Activated CD8-positive, alpha-beta memory T cell treated with anti-CD3 and anti-CD28 coated beads, Interleukin-2, amount 10 ng/mL, durations not matched to agents 7 days and 5 days (primary cell): ENCODE measurements at regions not wholly inside any gene's neighbourhood (a gene's known extent, or its start where the extent isn't known, plus 50 kb on each side); places are given as distances from the start of the nearest gene placed in this dataset.

ENCODE experiments used
- ATAC-seq: fragments of 150-1000 bp; cut with Tn5 transposase; one replicate; pipeline ENCODE4 v1.10.0; 2021; ENCODE audit warnings: moderate library complexity
- CTCF ChIA-PET: fragments of 350-600 bp; sonication (Branson Sonifier 250); formaldehyde crosslinking; loops from one replicate; lab custom pipeline; 2021; ENCODE audit warnings: antibody characterized with exemption; lab: Charles Lee
- DNase-seq: peaks from one replicate; pipeline ENCODE4 v3.0.0-alpha.2; 2020
- H3K27ac Mint-ChIP-seq: one replicate; pipeline ENCODE4 v1.8.0; 2021; ENCODE audit warnings: mild to moderate bottlenecking, mixed read lengths
- H3K27me3 Mint-ChIP-seq: one replicate; pipeline ENCODE4 v1.8.0; 2021; ENCODE audit warnings: mixed read lengths
- H3K36me3 Mint-ChIP-seq: one replicate; pipeline ENCODE4 v1.8.0; 2021; ENCODE audit warnings: mild to moderate bottlenecking, mixed read lengths
- H3K4me1 Mint-ChIP-seq: one replicate; pipeline ENCODE4 v1.8.0; 2021; ENCODE audit warnings: mixed read lengths
- H3K4me3 Mint-ChIP-seq: one replicate; pipeline ENCODE4 v1.8.0; 2021; ENCODE audit warnings: mild to moderate bottlenecking, moderate library complexity, mixed read lengths
- H3K9me3 Mint-ChIP-seq: one replicate; pipeline ENCODE4 v1.8.0; 2022; ENCODE audit warnings: low read depth, mixed read lengths

DNA sequence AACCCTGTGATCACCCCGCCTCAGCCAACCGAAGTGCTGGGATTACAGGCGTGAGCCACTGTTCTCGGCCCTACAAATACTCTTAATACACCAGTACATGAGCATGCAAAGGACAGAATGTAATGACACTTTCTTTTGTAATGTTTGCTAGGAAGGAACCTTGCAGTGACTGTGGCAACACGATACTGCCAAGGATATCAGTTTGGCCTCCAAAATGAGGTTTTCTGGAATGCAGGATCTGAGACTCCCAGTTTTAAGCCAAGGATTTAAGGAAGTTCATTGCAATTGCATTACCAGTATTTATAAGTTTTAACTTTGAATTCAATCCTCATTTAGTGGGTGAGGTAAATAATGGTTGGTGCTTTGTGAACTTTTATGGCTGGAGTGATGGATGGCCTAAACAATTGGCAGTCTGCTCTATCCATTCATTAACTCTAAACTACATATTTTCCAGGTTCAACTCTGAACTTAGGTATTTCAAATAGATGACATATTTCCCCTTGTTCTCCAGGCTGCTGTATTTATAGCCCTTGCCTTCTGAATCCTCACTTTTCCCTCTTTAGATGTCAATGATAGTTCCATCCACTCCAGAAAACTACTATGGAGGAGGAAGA lies 330.3 kb downstream of the C11orf87 start:
- no peak overlapping the region for H3K27ac Mint-ChIP-seq
- no peaks in the 10 kb centered on the region for H3K27me3 Mint-ChIP-seq
- CTCF ChIA-PET: no interaction called here
- H3K9me3 Mint-ChIP-seq: no peaks in the 10 kb centered on the region
- no peak overlapping the region for H3K4me3 Mint-ChIP-seq
- ATAC-seq: no peak
- DNase-seq: no peak
- no peaks in the 10 kb centered on the region for H3K4me1 Mint-ChIP-seq
- no peaks in the 10 kb centered on the region for H3K36me3 Mint-ChIP-seq

- DNase-seq (no peak), ATAC-seq (no peak)
- Mint-ChIP-seq H3K27me3 (no peaks in the 10 kb centered on the region), H3K9me3 (no peaks in the 10 kb centered on the region), H3K36me3 (no peaks in the 10 kb centered on the region), H3K4me1 (no peaks in the 10 kb centered on the region), H3K27ac (no peak overlapping the region), H3K4me3 (no peak overlapping the region)
- CTCF ChIA-PET: no interaction called here
Observed at GRCh38 chr11:109756521-109756920, 334.5 kb downstream of the C11orf87 start.

GRCh38 chr11:109756951-109757350 lies 335.0 kb downstream of the C11orf87 start:
- no peak for DNase-seq
- Mint-ChIP-seq H3K27ac (no peak overlapping the region), H3K4me3 (no peak overlapping the region), H3K9me3 (no peaks in the 10 kb centered on the region), H3K27me3 (no peaks in the 10 kb centered on the region), H3K4me1 (no peaks in the 10 kb centered on the region), H3K36me3 (no peaks in the 10 kb centered on the region)
- CTCF ChIA-PET: no interaction called here
- no peak for ATAC-seq

- ATAC-seq (no peak), DNase-seq (no peak)
- Mint-ChIP-seq H3K4me3 (no peak overlapping the region), H3K36me3 (no peaks in the 10 kb centered on the region), H3K9me3 (no peaks in the 10 kb centered on the region), H3K4me1 (no peaks in the 10 kb centered on the region), H3K27ac (no peak overlapping the region), H3K27me3 (no peaks in the 10 kb centered on the region)
- CTCF ChIA-PET: no interaction called here
Observed at GRCh38 chr11:109762546-109762945, 330.6 kb upstream of the ZC3H12C start.

GRCh38 chr11:109765709-109766311 lies 327.4 kb upstream of the ZC3H12C start:
- CTCF ChIA-PET: no interaction called here
- DNase-seq (no peak), ATAC-seq (no peak)
- Mint-ChIP-seq H3K27me3 (no peaks in the 10 kb centered on the region), H3K4me1 (no peaks in the 10 kb centered on the region), H3K27ac (no peak overlapping the region), H3K9me3 (no peaks in the 10 kb centered on the region), H3K4me3 (no peak overlapping the region), H3K36me3 (no peaks in the 10 kb centered on the region)

DNA sequence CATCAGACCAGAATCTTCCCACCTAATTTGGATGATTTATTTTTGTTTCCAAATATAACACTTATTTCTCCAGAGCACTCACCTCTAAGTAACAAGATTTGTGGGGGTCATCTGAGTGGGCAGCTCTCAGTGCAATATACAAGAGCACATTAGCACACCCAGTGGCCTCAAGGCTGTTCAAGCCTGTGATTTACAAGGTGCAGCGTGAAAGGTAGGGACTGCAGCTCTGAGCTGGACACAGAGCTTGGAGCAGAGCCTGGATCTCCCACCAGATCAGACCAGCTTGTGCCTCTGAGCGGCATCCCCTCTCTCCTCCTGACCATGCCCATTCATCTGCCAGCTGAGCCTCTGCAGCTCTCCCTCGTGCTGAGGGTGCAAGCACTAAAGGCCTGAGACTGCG lies 323.3 kb upstream of the ZC3H12C start:
- H3K4me1 Mint-ChIP-seq: no peaks in the 10 kb centered on the region
- no peaks in the 10 kb centered on the region for H3K9me3 Mint-ChIP-seq
- no peaks in the 10 kb centered on the region for H3K36me3 Mint-ChIP-seq
- no peak overlapping the region for H3K4me3 Mint-ChIP-seq
- no peak for ATAC-seq
- CTCF ChIA-PET: no interaction called here
- no peak overlapping the region for H3K27ac Mint-ChIP-seq
- no peaks in the 10 kb centered on the region for H3K27me3 Mint-ChIP-seq
- DNase-seq: no peak

DNA sequence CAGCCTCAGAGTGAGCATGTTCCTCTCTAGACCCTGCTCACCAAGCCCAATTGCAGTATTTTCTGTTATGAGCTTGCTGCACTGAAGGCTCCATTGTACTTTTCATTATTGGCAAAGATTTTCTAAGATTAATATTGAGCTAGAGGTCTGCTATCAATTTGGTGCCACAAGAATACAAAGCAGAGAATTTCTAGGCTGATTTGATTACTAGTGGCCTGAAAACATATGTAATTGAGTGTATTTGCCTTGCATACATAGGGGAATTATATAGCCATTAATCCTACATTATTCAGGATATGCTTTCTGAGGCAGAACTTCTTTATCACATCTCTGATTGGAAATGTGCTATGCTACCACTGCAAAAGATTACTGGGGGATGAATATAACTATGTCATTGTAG lies 322.9 kb upstream of the ZC3H12C start:
- H3K9me3 Mint-ChIP-seq: no peaks in the 10 kb centered on the region
- DNase-seq (no peak), ATAC-seq (no peak)
- H3K27me3 Mint-ChIP-seq: no peaks in the 10 kb centered on the region
- no peaks in the 10 kb centered on the region for H3K36me3 Mint-ChIP-seq
- CTCF ChIA-PET: no interaction called here
- H3K27ac Mint-ChIP-seq: no peak overlapping the region
- no peak overlapping the region for H3K4me3 Mint-ChIP-seq
- H3K4me1 Mint-ChIP-seq: no peaks in the 10 kb centered on the region

- no peaks in the 10 kb centered on the region for H3K9me3 Mint-ChIP-seq
- CTCF ChIA-PET: no interaction called here
- ATAC-seq (no peak), DNase-seq (no peak)
- no peaks in the 10 kb centered on the region for H3K27me3 Mint-ChIP-seq
- no peaks in the 10 kb centered on the region for H3K36me3 Mint-ChIP-seq
- no peak overlapping the region for H3K27ac Mint-ChIP-seq
- no peaks in the 10 kb centered on the region for H3K4me1 Mint-ChIP-seq
- no peak overlapping the region for H3K4me3 Mint-ChIP-seq
Observed at GRCh38 chr11:109772892-109773291, 320.3 kb upstream of the ZC3H12C start.

DNA sequence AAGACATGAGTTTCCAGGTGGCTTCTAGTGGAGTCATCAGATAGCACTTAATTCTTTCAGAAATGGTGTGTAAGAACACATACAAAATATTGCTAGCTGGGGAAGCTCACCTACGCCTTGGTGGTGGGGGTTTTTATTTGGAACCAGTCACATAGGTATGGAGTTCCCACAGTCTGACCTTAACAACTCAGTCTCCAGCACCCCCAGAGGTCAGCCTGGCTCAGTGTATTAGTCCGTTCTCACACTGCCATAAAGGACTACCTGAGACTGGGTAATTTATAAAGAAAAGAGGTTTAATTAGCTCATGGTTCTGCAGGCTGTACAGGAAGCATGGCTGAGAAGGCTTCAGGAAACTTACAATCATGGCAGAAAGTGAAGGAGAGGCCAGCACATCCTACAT lies 317.5 kb upstream of the ZC3H12C start:
- H3K9me3 Mint-ChIP-seq: no peaks in the 10 kb centered on the region
- ATAC-seq (no peak), DNase-seq (no peak)
- no peaks in the 10 kb centered on the region for H3K36me3 Mint-ChIP-seq
- no peak overlapping the region for H3K4me3 Mint-ChIP-seq
- CTCF ChIA-PET: no interaction called here
- H3K27ac Mint-ChIP-seq: no peak overlapping the region
- no peaks in the 10 kb centered on the region for H3K27me3 Mint-ChIP-seq
- no peaks in the 10 kb centered on the region for H3K4me1 Mint-ChIP-seq

GRCh38 chr11:109783014-109783413 lies 310.2 kb upstream of the ZC3H12C start:
- ATAC-seq (no peak), DNase-seq (no peak)
- Mint-ChIP-seq H3K27ac (no peak overlapping the region), H3K27me3 (no peaks in the 10 kb centered on the region), H3K9me3 (no peaks in the 10 kb centered on the region), H3K4me1 (no peaks in the 10 kb centered on the region), H3K4me3 (no peak overlapping the region), H3K36me3 (no peaks in the 10 kb centered on the region)
- CTCF ChIA-PET: no interaction called here

DNA sequence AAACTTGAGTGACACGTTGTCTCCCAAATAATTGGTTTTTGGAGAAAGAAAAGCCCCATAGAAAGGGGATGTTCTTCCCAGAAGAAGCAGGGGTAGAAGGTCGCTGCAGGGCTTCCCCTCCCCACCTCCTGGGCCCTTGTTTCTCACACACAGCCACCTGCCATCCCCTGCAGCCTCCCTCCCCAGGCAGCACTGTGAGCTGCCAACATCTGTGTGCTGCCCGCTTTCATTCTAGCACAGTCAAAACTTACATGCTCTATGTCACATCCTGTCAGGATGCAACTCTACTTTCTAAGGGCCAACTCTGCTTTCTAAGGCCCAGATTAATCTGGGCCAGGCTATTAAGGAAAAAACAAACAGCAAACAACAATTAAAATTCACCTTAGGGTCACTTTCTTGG lies 309.4 kb upstream of the ZC3H12C start:
- H3K9me3 Mint-ChIP-seq: no peaks in the 10 kb centered on the region
- no peak overlapping the region for H3K4me3 Mint-ChIP-seq
- no peak for ATAC-seq
- H3K27ac Mint-ChIP-seq: no peak overlapping the region
- no peak for DNase-seq
- H3K27me3 Mint-ChIP-seq: no peaks in the 10 kb centered on the region
- no peaks in the 10 kb centered on the region for H3K4me1 Mint-ChIP-seq
- H3K36me3 Mint-ChIP-seq: no peaks in the 10 kb centered on the region
- CTCF ChIA-PET: no interaction called here

- Mint-ChIP-seq H3K36me3 (no peaks in the 10 kb centered on the region), H3K27ac (no peak overlapping the region), H3K4me1 (no peaks in the 10 kb centered on the region), H3K4me3 (no peak overlapping the region), H3K27me3 (no peaks in the 10 kb centered on the region), H3K9me3 (no peaks in the 10 kb centered on the region)
- DNase-seq (no peak), ATAC-seq (no peak)
- CTCF ChIA-PET: no interaction called here
Observed at GRCh38 chr11:109784536-109784935, 308.7 kb upstream of the ZC3H12C start.

- no peak overlapping the region for H3K27ac Mint-ChIP-seq
- H3K4me3 Mint-ChIP-seq: no peak overlapping the region
- no peaks in the 10 kb centered on the region for H3K9me3 Mint-ChIP-seq
- CTCF ChIA-PET: no interaction called here
- no peaks in the 10 kb centered on the region for H3K27me3 Mint-ChIP-seq
- DNase-seq (no peak), ATAC-seq (no peak)
- H3K36me3 Mint-ChIP-seq: no peaks in the 10 kb centered on the region
- no peaks in the 10 kb centered on the region for H3K4me1 Mint-ChIP-seq
Observed at GRCh38 chr11:109785198-109785597, 308.0 kb upstream of the ZC3H12C start.

DNA sequence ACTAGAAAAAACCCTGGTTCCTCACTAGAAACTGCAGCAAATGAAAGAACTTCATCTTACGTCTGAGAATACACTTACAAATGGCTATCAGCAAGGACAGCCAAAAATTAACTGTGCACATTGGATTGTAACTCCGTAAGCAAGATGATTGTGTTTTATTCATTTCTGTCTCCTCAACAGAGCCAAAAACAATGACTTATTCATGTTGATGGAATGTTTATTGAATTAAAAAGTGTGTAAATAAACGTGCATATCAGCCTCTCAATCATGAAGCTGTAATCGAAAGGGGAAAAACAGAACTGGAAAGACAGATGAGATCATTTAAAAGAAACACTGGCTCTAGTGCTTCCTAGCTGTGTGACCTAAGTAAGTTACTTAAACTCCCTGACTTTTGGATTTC lies 307.5 kb upstream of the ZC3H12C start:
- H3K4me3 Mint-ChIP-seq: no peak overlapping the region
- no peak for ATAC-seq
- no peak overlapping the region for H3K27ac Mint-ChIP-seq
- DNase-seq: no peak
- no peaks in the 10 kb centered on the region for H3K27me3 Mint-ChIP-seq
- no peaks in the 10 kb centered on the region for H3K4me1 Mint-ChIP-seq
- no peaks in the 10 kb centered on the region for H3K9me3 Mint-ChIP-seq
- CTCF ChIA-PET: no interaction called here
- H3K36me3 Mint-ChIP-seq: no peaks in the 10 kb centered on the region
